K562 (cell line): ENCODE measurements at regions not wholly inside any gene's neighbourhood (a gene's known extent, or its start where the extent isn't known, plus 50 kb on each side); places are given as distances from the start of the nearest gene placed in this dataset.

Experiments
- CGGBP1 ChIP-seq: fragments of 250-450 bp; sonication (Bioruptor Pico); IDR thresholded peaks from 2 replicates; pipeline ENCODE4 v1.9.0; 2021; ENCODE audit warnings: mild to moderate bottlenecking
- FOXP4 ChIP-seq: sonication (generic); formaldehyde crosslinking; IDR thresholded peaks from 2 replicates; pipeline ENCODE4 v1.8.0; 2022; ENCODE audit warnings: mild to moderate bottlenecking, missing genetic modification reagents, borderline replicate concordance
- HIVEP1 ChIP-seq: fragments of 250-450 bp; sonication (Bioruptor Pico); IDR thresholded peaks from 2 replicates; pipeline ENCODE4 v1.4.0; 2020; ENCODE audit warnings: mild to moderate bottlenecking
- MLX ChIP-seq, 2 experiments: fragments of 450-650 bp in 1 of 2; sonication (generic) in 1 of 2; formaldehyde crosslinking; conservative IDR thresholded peaks; 2 replicates each; pipeline versions ENCODE4 v1.4.0 to v1.8.1; 2020 to 2022; ENCODE audit warnings: mild to moderate bottlenecking in 1 of 2, missing genetic modification reagents in 1 of 2
- MXD1 ChIP-seq: fragments of 250-450 bp; sonication (Bioruptor Pico); IDR thresholded peaks from 2 replicates; pipeline ENCODE4 v1.8.0; 2021; ENCODE audit warnings: borderline replicate concordance, mild to moderate bottlenecking, moderate library complexity; ENCODE audit not compliant: poor library complexity, severe bottlenecking
- POLR2A ChIP-seq: fragments of 450-650 bp; conservative IDR thresholded peaks from 2 replicates; pipeline ENCODE4 v1.6.1; 2016
- RAD21 ChIP-seq, 2 experiments: fragments of 250-450 bp in 1 of 2; fragments of 450-650 bp in 1 of 2; sonication (Bioruptor Pico) in 1 of 2; formaldehyde crosslinking in 1 of 2; IDR thresholded peaks in 1 of 2; conservative IDR thresholded peaks in 1 of 2; 2 replicates each; pipeline versions ENCODE4 v1.4.0 to v1.8.0; 2020 to 2022; ENCODE audit warnings: mild to moderate bottlenecking in 2 of 2, moderate library complexity in 1 of 2
- RBM39 ChIP-seq: fragments of 200-400 bp; formaldehyde crosslinking; optimal IDR thresholded peaks from 2 replicates; pipeline ENCODE3; 2018; ENCODE audit warnings: low read depth, low read length
- SNAPC5 ChIP-seq: fragments of 250-450 bp; sonication (Bioruptor Pico); IDR thresholded peaks from 2 replicates; pipeline ENCODE4 v1.8.0; 2021; ENCODE audit warnings: moderate library complexity, mild to moderate bottlenecking, inconsistent platforms
- THAP12 ChIP-seq: fragments of 250-450 bp; sonication (Bioruptor Pico); IDR thresholded peaks from 2 replicates; pipeline ENCODE4 v1.9.0; 2021; ENCODE audit warnings: mild to moderate bottlenecking, inconsistent platforms
- ZBTB26 ChIP-seq: fragments of 450-650 bp; formaldehyde crosslinking; IDR thresholded peaks from 2 replicates; pipeline ENCODE4 v1.4.0; 2022; ENCODE audit warnings: missing genetic modification characterization
- ZNF133 ChIP-seq: fragments of 250-450 bp; sonication (Bioruptor Pico); IDR thresholded peaks from 2 replicates; pipeline ENCODE4 v1.4.0; 2020; ENCODE audit warnings: mild to moderate bottlenecking
- ZNF695 ChIP-seq: fragments of 450-650 bp; formaldehyde crosslinking; IDR thresholded peaks from 2 replicates; pipeline ENCODE4 v1.4.0; 2020; ENCODE audit warnings: mild to moderate bottlenecking, moderate library complexity

- TF ChIP-seq RAD21 (CRISPR knock-in tag; conservative IDR thresholded peaks at IDR 0.05 in 1 of 2, IDR thresholded peaks at IDR 0.05 in 1 of 2) (no peak), ZNF695 (CRISPR knock-in tag) (no peak), ZBTB26 (CRISPR knock-in tag) (no peak), RBM39 (no peak), THAP12 (CRISPR knock-in tag) (no peak), CGGBP1 (CRISPR knock-in tag) (no peak), MXD1 (CRISPR knock-in tag) (no peak), ZNF133 (CRISPR knock-in tag) (no peak), SNAPC5 (CRISPR knock-in tag) (no peak), FOXP4 (no peak), POLR2A (no peak), HIVEP1 (CRISPR knock-in tag) (no peak), MLX (CRISPR knock-in tag; conservative IDR thresholded peaks at IDR 0.05) (no peak)
Observed at GRCh38 chr5:23053846-23054245, 200.7 kb upstream of the CDH12 start.
